ENCODE measurements at regions not wholly inside any gene's neighbourhood (a gene's known extent, or its start where the extent isn't known, plus 50 kb on each side); places are given as distances from the start of the nearest gene placed in this dataset.

- TF ChIP-seq CTCF (IDR thresholded peaks at IDR 0.05; ENCODE audit: insufficient read depth, low read length) (no peak), POLR2AphosphoS5 (IDR thresholded peaks at IDR 0.05; ENCODE audit: low read depth) (no peak), REST (IDR thresholded peaks at IDR 0.05; ENCODE audit: insufficient replicate concordance, low read depth) (no peak)
Measured at GRCh38 chr6:48429021-48429420, 318.0 kb upstream of the PTCHD4 start.
